Right atrium auricular region (tissue), 2 donors: ENCODE measurements at regions not wholly inside any gene's neighbourhood (a gene's known extent, or its start where the extent isn't known, plus 50 kb on each side); places are given as distances from the start of the nearest gene placed in this dataset.

Source experiments
- DNase-seq: peaks from one replicate; pipeline ENCODE4 v3.0.0-alpha.2; 2019; ENCODE audit warnings: low spot score
- H3K27ac ChIP-seq, 2 donors: fragments of 200-600 bp; sonication (generic); 1 replicate in 1 of 2; 2 replicates in 1 of 2; pipeline ENCODE4 v1.5.1; 2016 to 2019
- H3K27me3 ChIP-seq, 2 donors: fragments of 200-600 bp; sonication (generic); one replicate each; pipeline versions ENCODE4 v1.5.1 to v1.6.0; 2017 to 2019
- H3K36me3 ChIP-seq: fragments of 200-600 bp; sonication (generic); one replicate; pipeline ENCODE4 v1.5.1; 2016
- H3K4me1 ChIP-seq, 2 donors: fragments of 200-600 bp; sonication (generic); one replicate each; pipeline versions ENCODE4 v1.5.1 to v1.6.0; 2017 to 2019
- H3K4me3 ChIP-seq, 2 donors: fragments of 200-600 bp; sonication (generic); 1 replicate in 1 of 2; 2 replicates in 1 of 2; pipeline ENCODE4 v1.5.1; 2017 to 2019; ENCODE audit warnings: mild to moderate bottlenecking in 1 of 2, moderate library complexity in 1 of 2
- H3K9me3 ChIP-seq, 2 donors: fragments of 200-600 bp; sonication (generic); one replicate each; pipeline ENCODE4 v1.5.1; 2019
- TF ChIP-seq, protein P1 (sequence below), 2 donors: fragments of 200-600 bp; sonication (generic); IDR thresholded peaks; one replicate each; pipeline ENCODE4 v1.5.1; 2019; ENCODE audit warnings: antibody characterized with exemption in 2 of 2

DNA sequence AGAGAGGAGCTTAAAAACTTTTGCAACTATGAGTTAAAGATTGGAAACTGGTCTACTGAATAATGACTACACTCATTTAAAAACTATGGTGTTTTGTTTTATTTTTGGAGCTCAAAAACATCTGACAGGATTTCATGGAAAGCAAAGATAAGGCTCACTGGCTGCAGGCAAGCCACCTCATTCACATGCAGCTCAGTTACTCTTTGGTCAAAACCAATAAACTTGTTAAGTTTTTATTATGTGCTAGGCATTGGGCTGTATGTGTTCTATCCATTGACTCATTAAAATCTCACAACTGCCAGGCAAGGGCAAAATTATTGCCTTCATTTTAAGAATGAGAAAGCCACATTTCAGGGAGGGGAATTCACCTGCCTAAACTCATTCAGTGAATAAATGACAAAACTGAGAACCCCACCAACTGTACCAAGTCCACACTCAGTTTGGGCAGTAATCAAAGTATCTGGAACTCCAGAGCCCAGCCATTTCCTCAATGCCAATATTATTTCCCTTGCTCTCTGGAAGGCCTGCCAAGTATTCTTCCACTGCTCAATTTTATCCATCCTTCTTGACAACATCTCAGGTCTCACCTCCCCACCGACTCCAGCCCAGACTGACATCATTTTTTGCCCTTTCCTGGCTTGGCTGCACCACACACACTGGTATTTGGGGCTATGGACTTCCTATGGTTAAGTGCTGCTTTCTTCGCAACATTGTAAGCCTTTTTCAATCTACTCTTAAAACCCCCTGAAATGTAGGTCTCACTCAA lies 401.1 kb upstream of the NFIA start:
- Histone ChIP-seq H3K27ac (no peak overlapping the region), H3K9me3 (no peaks in the 10 kb centered on the region), H3K27me3 (no peaks in the 10 kb centered on the region), H3K36me3 (no peaks in the 10 kb centered on the region), H3K4me1 (no peaks in the 10 kb centered on the region), H3K4me3 (no peak overlapping the region)
- TF ChIP-seq, protein P1, sequence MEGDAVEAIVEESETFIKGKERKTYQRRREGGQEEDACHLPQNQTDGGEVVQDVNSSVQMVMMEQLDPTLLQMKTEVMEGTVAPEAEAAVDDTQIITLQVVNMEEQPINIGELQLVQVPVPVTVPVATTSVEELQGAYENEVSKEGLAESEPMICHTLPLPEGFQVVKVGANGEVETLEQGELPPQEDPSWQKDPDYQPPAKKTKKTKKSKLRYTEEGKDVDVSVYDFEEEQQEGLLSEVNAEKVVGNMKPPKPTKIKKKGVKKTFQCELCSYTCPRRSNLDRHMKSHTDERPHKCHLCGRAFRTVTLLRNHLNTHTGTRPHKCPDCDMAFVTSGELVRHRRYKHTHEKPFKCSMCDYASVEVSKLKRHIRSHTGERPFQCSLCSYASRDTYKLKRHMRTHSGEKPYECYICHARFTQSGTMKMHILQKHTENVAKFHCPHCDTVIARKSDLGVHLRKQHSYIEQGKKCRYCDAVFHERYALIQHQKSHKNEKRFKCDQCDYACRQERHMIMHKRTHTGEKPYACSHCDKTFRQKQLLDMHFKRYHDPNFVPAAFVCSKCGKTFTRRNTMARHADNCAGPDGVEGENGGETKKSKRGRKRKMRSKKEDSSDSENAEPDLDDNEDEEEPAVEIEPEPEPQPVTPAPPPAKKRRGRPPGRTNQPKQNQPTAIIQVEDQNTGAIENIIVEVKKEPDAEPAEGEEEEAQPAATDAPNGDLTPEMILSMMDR (IDR thresholded peaks at IDR 0.05), result no peak
- no peak for DNase-seq

DNA sequence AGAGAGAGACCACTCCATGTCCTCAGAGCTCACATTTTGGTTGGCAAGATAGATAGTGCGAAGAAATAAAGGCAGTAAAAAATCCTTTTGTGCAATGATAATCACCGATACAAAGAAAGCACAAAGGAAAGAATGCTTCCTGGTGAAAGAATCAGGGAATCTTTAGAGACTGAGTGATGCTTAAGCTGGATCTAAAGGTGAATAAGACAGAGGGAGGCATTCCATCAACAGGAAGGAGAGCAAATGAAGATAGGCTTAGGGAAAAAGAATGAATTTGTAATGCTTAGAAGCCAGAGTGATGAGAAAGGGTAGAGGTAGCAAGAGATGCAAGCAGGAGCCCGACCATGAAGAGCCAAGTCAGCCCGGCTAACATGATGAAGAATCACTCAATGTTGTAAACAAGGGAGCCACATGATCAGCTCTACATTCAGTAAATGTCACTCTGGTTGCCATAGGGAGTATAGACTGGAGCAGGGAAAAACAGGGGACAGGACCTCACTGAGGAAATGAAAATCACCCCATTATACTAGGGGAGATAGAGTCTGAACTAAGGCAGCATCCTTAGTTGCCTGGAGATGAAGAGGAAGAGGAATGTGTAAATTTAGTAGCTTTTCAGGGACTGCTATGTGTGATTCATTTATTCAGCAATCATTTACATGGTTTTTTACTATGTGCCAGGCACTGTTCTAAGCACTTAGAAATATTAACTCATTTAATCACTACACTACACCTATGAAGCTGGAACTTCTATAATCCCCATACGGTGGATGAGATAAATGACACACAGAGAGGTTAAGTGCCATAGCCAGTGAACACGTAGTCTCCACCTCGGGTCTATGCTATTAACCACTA lies 402.6 kb upstream of the NFIA start:
- Histone ChIP-seq H3K4me1 (no peaks in the 10 kb centered on the region), H3K9me3 (no peaks in the 10 kb centered on the region), H3K4me3 (no peak overlapping the region), H3K27me3 (no peaks in the 10 kb centered on the region), H3K27ac (no peak overlapping the region), H3K36me3 (no peaks in the 10 kb centered on the region)
- TF ChIP-seq, protein P1 (IDR thresholded peaks at IDR 0.05), result no peak
- DNase-seq, result no peak

DNA sequence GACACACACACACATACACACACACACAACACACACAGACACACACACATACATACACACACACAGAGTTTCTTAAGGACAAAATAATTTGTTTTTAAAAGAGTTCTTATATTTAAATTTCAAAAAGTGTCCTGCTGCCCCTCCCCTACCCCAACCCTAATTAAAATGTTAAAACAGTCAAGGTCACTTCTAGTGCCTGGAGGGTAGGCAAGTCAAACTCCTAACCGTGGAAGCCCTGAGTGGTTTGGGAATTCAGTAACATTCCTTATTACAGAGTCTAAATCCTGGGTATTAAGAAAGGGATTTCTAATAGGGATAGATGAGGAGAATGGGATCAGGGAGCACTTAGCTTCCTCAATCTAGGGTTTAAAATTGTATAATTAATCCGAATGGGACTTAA lies 403.6 kb upstream of the NFIA start:
- DNase-seq, result no peak
- no peak overlapping the region for H3K27ac ChIP-seq
- no peak overlapping the region for H3K4me3 ChIP-seq
- no peaks in the 10 kb centered on the region for H3K27me3 ChIP-seq
- no peaks in the 10 kb centered on the region for H3K4me1 ChIP-seq
- TF ChIP-seq, protein P1 (IDR thresholded peaks at IDR 0.05), result no peak
- no peaks in the 10 kb centered on the region for H3K9me3 ChIP-seq
- H3K36me3 ChIP-seq, result no peaks in the 10 kb centered on the region

DNA sequence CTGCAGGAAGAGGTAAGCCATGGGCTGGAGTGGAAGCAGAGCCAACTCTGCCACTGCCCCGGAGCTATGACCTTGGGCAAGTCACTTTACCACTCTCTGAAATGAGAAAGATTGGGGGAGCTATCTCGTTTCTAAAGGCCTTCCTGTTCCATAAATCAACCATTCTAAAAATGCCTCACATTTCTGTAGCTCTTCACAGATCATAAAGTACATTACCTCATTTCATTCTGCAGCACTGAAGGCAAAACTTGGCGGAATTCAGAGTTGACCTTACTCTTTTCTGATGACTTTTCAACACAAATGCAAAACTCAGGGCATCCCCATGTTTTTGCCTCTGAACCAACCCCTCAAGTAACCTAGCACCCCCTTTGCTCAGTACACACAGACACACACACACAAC lies 404.0 kb upstream of the NFIA start:
- H3K9me3 ChIP-seq, result no peaks in the 10 kb centered on the region
- TF ChIP-seq, protein P1 (IDR thresholded peaks at IDR 0.05), result no peak

DNA sequence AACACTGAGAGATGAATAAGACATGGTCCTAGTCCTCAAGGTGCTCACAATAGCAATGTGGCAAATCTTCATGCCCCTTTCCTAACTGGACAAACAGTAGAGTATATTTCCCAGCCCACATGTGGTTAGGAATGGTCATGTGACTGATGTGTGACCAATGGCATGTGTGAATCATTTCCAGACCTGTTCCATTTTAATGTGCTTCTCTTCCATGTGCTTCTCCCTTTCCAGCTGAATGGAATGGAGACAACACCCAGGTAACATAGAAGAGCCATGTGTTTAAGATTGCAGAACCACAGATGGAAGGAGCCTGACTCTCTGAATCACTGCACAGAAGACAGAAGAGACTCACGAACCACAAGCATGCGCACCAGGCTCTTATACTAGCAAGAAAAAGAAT lies 409.9 kb upstream of the NFIA start:
- H3K36me3 ChIP-seq, result no peaks in the 10 kb centered on the region
- no peak for DNase-seq
- no peaks in the 10 kb centered on the region for H3K4me1 ChIP-seq
- no peaks in the 10 kb centered on the region for H3K27me3 ChIP-seq
- no peaks in the 10 kb centered on the region for H3K9me3 ChIP-seq
- no peak overlapping the region for H3K27ac ChIP-seq
- TF ChIP-seq, protein P1 (IDR thresholded peaks at IDR 0.05), result no peak
- H3K4me3 ChIP-seq, result no peak overlapping the region

More for the DNA sequence above, 404.0 kb upstream of the NFIA start:
- Histone ChIP-seq H3K36me3 (no peaks in the 10 kb centered on the region), H3K4me3 (no peak overlapping the region), H3K4me1 (no peaks in the 10 kb centered on the region), H3K27ac (no peak overlapping the region), H3K27me3 (no peaks in the 10 kb centered on the region)
- no peak for DNase-seq
